CD4-positive, alpha-beta T cell treated with Interleukin-15 for 1 hour (primary cell): ENCODE measurements at regions not wholly inside any gene's neighbourhood (a gene's known extent, or its start where the extent isn't known, plus 50 kb on each side); places are given as distances from the start of the nearest gene placed in this dataset.

Experiments used
- DNase-seq: peaks from one replicate; pipeline ENCODE4 v3.0.0-alpha.2; 2020

GRCh38 chr3:56890448-56891091, 88.8 kb upstream of the ARHGEF3 start:
- no peak for DNase-seq

GRCh38 chr3:56889131-56889530, 87.4 kb upstream of the ARHGEF3 start:
- no peak for DNase-seq

- DNase-seq, result no peak
Measured at GRCh38 chr3:56887402-56888025, 85.8 kb upstream of the ARHGEF3 start.

GRCh38 chr3:56886314-56886713, 84.6 kb upstream of the ARHGEF3 start:
- no peak for DNase-seq

GRCh38 chr3:56885879-56886278, 84.1 kb upstream of the ARHGEF3 start:
- no peak for DNase-seq

GRCh38 chr3:56885453-56885852, 83.7 kb upstream of the ARHGEF3 start:
- no peak for DNase-seq

GRCh38 chr3:56884387-56884786, 82.6 kb upstream of the ARHGEF3 start:
- no peak for DNase-seq

- DNase-seq, result no peak
Measured at GRCh38 chr3:56883828-56884227, 82.1 kb upstream of the ARHGEF3 start.

- no peak for DNase-seq
Measured at GRCh38 chr3:56882896-56883295, 81.1 kb upstream of the ARHGEF3 start.

- no peak for DNase-seq
Measured at GRCh38 chr3:56881841-56882240, 80.1 kb upstream of the ARHGEF3 start.

GRCh38 chr3:56880720-56881575, 79.2 kb upstream of the ARHGEF3 start:
- no peak for DNase-seq

- no peak for DNase-seq
Measured at GRCh38 chr3:56879436-56880215, 77.9 kb upstream of the ARHGEF3 start.

- no peak for DNase-seq
Measured at GRCh38 chr3:56878074-56878473, 76.3 kb upstream of the ARHGEF3 start.

GRCh38 chr3:56876916-56877315, 75.2 kb upstream of the ARHGEF3 start:
- no peak for DNase-seq

GRCh38 chr3:56874269-56874668, 72.5 kb upstream of the ARHGEF3 start:
- no peak for DNase-seq

- no peak for DNase-seq
Measured at GRCh38 chr3:56870436-56870835, 68.7 kb upstream of the ARHGEF3 start.

GRCh38 chr3:56869157-56869889, 67.6 kb upstream of the ARHGEF3 start:
- no peak for DNase-seq

GRCh38 chr3:56868706-56869105, 67.0 kb upstream of the ARHGEF3 start:
- DNase-seq, result no peak

- DNase-seq, result no peak
Measured at GRCh38 chr3:56867671-56868070, 65.9 kb upstream of the ARHGEF3 start.

GRCh38 chr3:56864918-56865524, 63.3 kb upstream of the ARHGEF3 start:
- DNase-seq, result no peak

GRCh38 chr3:56864090-56864489, 62.3 kb upstream of the ARHGEF3 start:
- DNase-seq, result no peak
